DND-41 (cell line): ENCODE measurements at regions not wholly inside any gene's neighbourhood (a gene's known extent, or its start where the extent isn't known, plus 50 kb on each side); places are given as distances from the start of the nearest gene placed in this dataset.

Source experiments
- ATAC-seq: fragments of 200-7000 bp; cut with Tn5 transposase; 3 replicates; pipeline ENCODE4 v1.9.1; 2021; ENCODE audit warnings: low read depth; ENCODE audit not compliant: insufficient read depth
- DNase-seq: peaks from one replicate; pipeline ENCODE4 v3.0.0-alpha.2; 2020
- H2AFZ ChIP-seq: 2 replicates; pipeline ENCODE4 v1.6.0; 2012; ENCODE audit warnings: low read depth, low read length
- H3K27ac ChIP-seq: 2 replicates; pipeline ENCODE4 v1.5.1; 2012; ENCODE audit warnings: low read length, inconsistent platforms
- H3K27me3 ChIP-seq: fragments of 200-600 bp; sonication (generic); 2 replicates; pipeline ENCODE4 v1.6.0; 2012; ENCODE audit warnings: low read length, mild to moderate bottlenecking, inconsistent platforms; ENCODE audit not compliant: insufficient read depth, poor library complexity
- H3K36me3 ChIP-seq: 2 replicates; pipeline ENCODE4 v1.5.1; 2012; ENCODE audit warnings: low read length, inconsistent platforms; ENCODE audit not compliant: insufficient read depth
- H3K4me1 ChIP-seq: 2 replicates; pipeline ENCODE4 v1.5.1; 2012; ENCODE audit warnings: mild to moderate bottlenecking, low read length; ENCODE audit not compliant: insufficient read depth
- H3K4me2 ChIP-seq: 2 replicates; pipeline ENCODE4 v1.6.0; 2012; ENCODE audit warnings: mild to moderate bottlenecking, moderate library complexity, low read length, inconsistent platforms; ENCODE audit not compliant: insufficient read depth
- H3K4me3 ChIP-seq, 2 experiments: fragments of 200-600 bp in 1 of 2; shearing (Covaris generic) in 1 of 2; 2 replicates each; pipeline ENCODE4 v1.5.1; 2012 to 2016; ENCODE audit warnings: inconsistent platforms in 2 of 2, low read length in 2 of 2, mild to moderate bottlenecking in 2 of 2, low read depth in 1 of 2, moderate library complexity in 1 of 2
- H3K79me2 ChIP-seq: 2 replicates; pipeline ENCODE4 v1.6.0; 2012; ENCODE audit warnings: low read length, inconsistent platforms; ENCODE audit not compliant: insufficient read depth
- H3K9ac ChIP-seq: 2 replicates; pipeline ENCODE4 v1.6.0; 2012; ENCODE audit warnings: low read depth, mild to moderate bottlenecking, inconsistent platforms, low read length, moderate library complexity
- H3K9me3 ChIP-seq: 2 replicates; pipeline ENCODE4 v1.5.1; 2012; ENCODE audit warnings: low read length, moderate library complexity, mild to moderate bottlenecking, inconsistent platforms; ENCODE audit not compliant: insufficient read depth, severe bottlenecking
- H4K20me1 ChIP-seq: 2 replicates; pipeline ENCODE4 v1.6.0; 2012; ENCODE audit warnings: low read length; ENCODE audit not compliant: insufficient read depth
- CTCF ChIP-seq: IDR thresholded peaks from 2 replicates; pipeline ENCODE4 v1.5.1; 2012; ENCODE audit warnings: borderline replicate concordance, low read length, moderate library complexity, mild to moderate bottlenecking; ENCODE audit not compliant: poor library complexity, severe bottlenecking; ENCODE audit errors: extremely low read depth
- EZH2 ChIP-seq: IDR thresholded peaks from 3 replicates; pipeline ENCODE4 v1.6.1; 2012; ENCODE audit warnings: borderline replicate concordance, low read depth, mild to moderate bottlenecking, moderate library complexity, low read length, inconsistent platforms; ENCODE audit not compliant: severe bottlenecking

- Histone ChIP-seq H3K9me3 (peaks cover 3% of the 10 kb centered on the region), H3K79me2 (no peaks in the 10 kb centered on the region), H3K27ac (no peak overlapping the region), H3K4me2 (no peak overlapping the region), H4K20me1 (no peaks in the 10 kb centered on the region), H3K36me3 (no peaks in the 10 kb centered on the region), H3K4me1 (0 out of 2 replicates have a peak, but pooled peaks cover 4% of the 10 kb centered on the region), H3K27me3 (no peaks in the 10 kb centered on the region), H3K4me3 (no peak overlapping the region), H2AFZ (no peak overlapping the region), H3K9ac (no peak overlapping the region)
- no peak for TF ChIP-seq EZH2
- no peak for TF ChIP-seq CTCF
- DNase-seq (no peak), ATAC-seq (no peak)
These were observed 339.9 kb downstream of the SFMBT2 start for GRCh38 chr10:7070950-7071349.

GRCh38 chr10:7069706-7070105 is 341.1 kb downstream of the SFMBT2 start:
- ATAC-seq (no peak), DNase-seq (no peak)
- no peak overlapping the region for H3K9ac ChIP-seq
- H3K79me2 ChIP-seq = no peaks in the 10 kb centered on the region
- no peaks in the 10 kb centered on the region for H4K20me1 ChIP-seq
- 0 out of 2 replicates have a peak, but pooled peaks cover 4% of the 10 kb centered on the region for H3K4me1 ChIP-seq
- H3K4me2 ChIP-seq = no peak overlapping the region
- TF ChIP-seq EZH2 (no peak), CTCF (no peak)
- H3K36me3 ChIP-seq = no peaks in the 10 kb centered on the region
- no peak overlapping the region for H2AFZ ChIP-seq
- H3K9me3 ChIP-seq = peaks cover 3% of the 10 kb centered on the region
- no peak overlapping the region for H3K4me3 ChIP-seq
- no peak overlapping the region for H3K27ac ChIP-seq
- H3K27me3 ChIP-seq = no peaks in the 10 kb centered on the region

- H3K9me3 ChIP-seq = no peaks in the 10 kb centered on the region
- ATAC-seq (no peak), DNase-seq (no peak)
- no peak overlapping the region for H2AFZ ChIP-seq
- no peak overlapping the region for H3K9ac ChIP-seq
- H4K20me1 ChIP-seq = no peaks in the 10 kb centered on the region
- no peak overlapping the region for H3K4me2 ChIP-seq
- H3K36me3 ChIP-seq = no peaks in the 10 kb centered on the region
- H3K79me2 ChIP-seq = no peaks in the 10 kb centered on the region
- no peaks in the 10 kb centered on the region for H3K4me1 ChIP-seq
- no peak overlapping the region for H3K4me3 ChIP-seq
- no peaks in the 10 kb centered on the region for H3K27me3 ChIP-seq
- H3K27ac ChIP-seq = no peak overlapping the region
- TF ChIP-seq EZH2 (no peak), CTCF (no peak)
These were observed 354.6 kb downstream of the SFMBT2 start for GRCh38 chr10:7056216-7056615.

GRCh38 chr10:7054915-7055314 is 355.9 kb downstream of the SFMBT2 start:
- no peaks in the 10 kb centered on the region for H3K27me3 ChIP-seq
- H4K20me1 ChIP-seq = no peaks in the 10 kb centered on the region
- no peak; the same call in 2 of the 3 replicates for ATAC-seq
- H3K4me1 ChIP-seq = no peaks in the 10 kb centered on the region
- peaks cover 4% of the 10 kb centered on the region for H3K9me3 ChIP-seq
- no peaks in the 10 kb centered on the region for H3K36me3 ChIP-seq
- H3K4me2 ChIP-seq = no peak overlapping the region
- H3K9ac ChIP-seq = no peak overlapping the region
- no peak overlapping the region for H3K4me3 ChIP-seq
- H3K79me2 ChIP-seq = no peaks in the 10 kb centered on the region
- no peak overlapping the region for H2AFZ ChIP-seq
- no peak overlapping the region for H3K27ac ChIP-seq
- TF ChIP-seq CTCF = peak; percentile 44
- no peak for TF ChIP-seq EZH2
- DNase-seq = no peak
